Suprapubic skin (tissue), 4 donors: ENCODE measurements at regions not wholly inside any gene's neighbourhood (a gene's known extent, or its start where the extent isn't known, plus 50 kb on each side); places are given as distances from the start of the nearest gene placed in this dataset.

Experiments used
- DNase-seq, 2 donors: peaks; one replicate each; pipeline ENCODE4 v3.0.0-alpha.2; 2019; ENCODE audit warnings: low spot score in 2 of 2
- H3K27ac ChIP-seq: fragments of 200-600 bp; sonication (generic); one replicate; pipeline ENCODE4 v1.5.1; 2019
- H3K27me3 ChIP-seq: fragments of 200-600 bp; sonication (generic); one replicate; pipeline ENCODE4 v1.5.1; 2019
- H3K36me3 ChIP-seq: fragments of 200-600 bp; sonication (generic); one replicate; pipeline ENCODE4 v1.5.1; 2019
- H3K4me1 ChIP-seq: fragments of 200-600 bp; sonication (generic); one replicate; pipeline ENCODE4 v1.5.1; 2019
- H3K4me3 ChIP-seq: fragments of 200-600 bp; sonication (generic); one replicate; pipeline ENCODE4 v1.5.1; 2019; ENCODE audit warnings: mild to moderate bottlenecking
- H3K9me3 ChIP-seq: fragments of 200-600 bp; sonication (generic); one replicate; pipeline ENCODE4 v1.5.1; 2019
- CTCF ChIP-seq, 2 donors: fragments of 200-600 bp in 1 of 2; fragments of 450-650 bp in 1 of 2; sonication (generic) in 1 of 2; IDR thresholded peaks; one replicate each; pipeline ENCODE4 v1.5.1; 2016 to 2019; ENCODE audit warnings: antibody characterized with exemption in 2 of 2, mild to moderate bottlenecking in 1 of 2, moderate library complexity in 1 of 2
- EP300 ChIP-seq: sonication (generic); formaldehyde crosslinking; IDR thresholded peaks from one replicate; pipeline ENCODE4 v1.6.1; 2017; ENCODE audit warnings: antibody characterized with exemption
- POLR2A ChIP-seq, 2 donors: fragments of 450-650 bp; IDR thresholded peaks; one replicate each; pipeline ENCODE4 v1.6.1; 2017; ENCODE audit warnings: antibody characterized with exemption in 2 of 2, mild to moderate bottlenecking in 2 of 2, moderate library complexity in 2 of 2
- POLR2AphosphoS5 ChIP-seq, 3 donors: sonication (generic); formaldehyde crosslinking; IDR thresholded peaks; one replicate each; pipeline ENCODE4 v1.6.1; 2017; ENCODE audit warnings: antibody characterized with exemption in 3 of 3
- WGBS: methylation state at CpG from one replicate; pipeline ENCODE4 v1.1.5; 2018; 5-methylcytosine and 5-hydroxymethylcytosine counted together

- H3K36me3 ChIP-seq: no peaks in the 10 kb centered on the region
- no peaks in the 10 kb centered on the region for H3K4me1 ChIP-seq
- TF ChIP-seq POLR2A (IDR thresholded peaks at IDR 0.05) (no peak), POLR2AphosphoS5 (IDR thresholded peaks at IDR 0.05) (no peak), EP300 (no peak), CTCF (IDR thresholded peaks at IDR 0.05) (no peak)
- no peaks in the 10 kb centered on the region for H3K9me3 ChIP-seq
- no peak overlapping the region for H3K27ac ChIP-seq
- 62% methylated on average over 3 of the region's 3 CpGs for WGBS
- H3K4me3 ChIP-seq: no peak overlapping the region
- no peak for DNase-seq
- H3K27me3 ChIP-seq: no peaks in the 10 kb centered on the region
Observed at GRCh38 chr14:27435923-27436670, 838.3 kb upstream of the NOVA1 start.

- Histone ChIP-seq H3K4me3 (no peak overlapping the region), H3K36me3 (no peaks in the 10 kb centered on the region), H3K27ac (no peak overlapping the region), H3K4me1 (no peaks in the 10 kb centered on the region), H3K9me3 (no peaks in the 10 kb centered on the region), H3K27me3 (no peaks in the 10 kb centered on the region)
- no peak for DNase-seq
- TF ChIP-seq POLR2A (IDR thresholded peaks at IDR 0.05): no peak
- TF ChIP-seq CTCF (IDR thresholded peaks at IDR 0.05): no peak
- TF ChIP-seq EP300: no peak
- no peak for TF ChIP-seq POLR2AphosphoS5 (IDR thresholded peaks at IDR 0.05)
Observed at GRCh38 chr14:27484633-27485032, 886.8 kb upstream of the NOVA1 start.

- no peaks in the 10 kb centered on the region for H3K9me3 ChIP-seq
- H3K27me3 ChIP-seq: no peaks in the 10 kb centered on the region
- H3K4me3 ChIP-seq: no peak overlapping the region
- H3K4me1 ChIP-seq: no peaks in the 10 kb centered on the region
- DNase-seq: no peak
- TF ChIP-seq POLR2A (IDR thresholded peaks at IDR 0.05) (no peak), CTCF (IDR thresholded peaks at IDR 0.05) (no peak), POLR2AphosphoS5 (IDR thresholded peaks at IDR 0.05) (no peak), EP300 (no peak)
- H3K36me3 ChIP-seq: no peaks in the 10 kb centered on the region
- H3K27ac ChIP-seq: no peak overlapping the region
Observed at GRCh38 chr14:27485193-27485592, 887.4 kb upstream of the NOVA1 start.

- WGBS: 90% methylated on average over 1 of the region's 1 CpG
- no peak for DNase-seq
- H3K9me3 ChIP-seq: peaks cover 3% of the 10 kb centered on the region
- no peak overlapping the region for H3K27ac ChIP-seq
- TF ChIP-seq POLR2AphosphoS5 (IDR thresholded peaks at IDR 0.05): no peak
- TF ChIP-seq CTCF (IDR thresholded peaks at IDR 0.05): no peak
- TF ChIP-seq POLR2A (IDR thresholded peaks at IDR 0.05): no peak
- no peak for TF ChIP-seq EP300
- H3K4me1 ChIP-seq: no peaks in the 10 kb centered on the region
- no peaks in the 10 kb centered on the region for H3K36me3 ChIP-seq
- H3K4me3 ChIP-seq: no peak overlapping the region
- no peaks in the 10 kb centered on the region for H3K27me3 ChIP-seq
Observed at GRCh38 chr14:27506272-27506671, 908.4 kb upstream of the NOVA1 start.

GRCh38 chr14:27528328-27528727 is 930.5 kb upstream of the NOVA1 start:
- no peak overlapping the region for H3K27ac ChIP-seq
- WGBS: 9% methylated on average over 1 of the region's 1 CpG
- H3K9me3 ChIP-seq: peaks cover 2% of the 10 kb centered on the region
- no peak overlapping the region for H3K4me3 ChIP-seq
- H3K27me3 ChIP-seq: no peaks in the 10 kb centered on the region
- no peaks in the 10 kb centered on the region for H3K4me1 ChIP-seq
- H3K36me3 ChIP-seq: no peaks in the 10 kb centered on the region
- TF ChIP-seq POLR2AphosphoS5 (IDR thresholded peaks at IDR 0.05) (no peak), POLR2A (IDR thresholded peaks at IDR 0.05) (no peak), CTCF (IDR thresholded peaks at IDR 0.05) (no peak), EP300 (no peak)
- no peak for DNase-seq
